GM19324 (cell line): ENCODE measurements at regions not wholly inside any gene's neighbourhood (a gene's known extent, or its start where the extent isn't known, plus 50 kb on each side); places are given as distances from the start of the nearest gene placed in this dataset.
"Not testable (repeated sequence)": the region's sequence is repeated elsewhere in the genome, so short reads cannot be mapped to it uniquely, and the experiment has no call there.

Source experiments
- ATAC-seq: cut with Tn5 transposase; IDR thresholded peaks from one replicate; pipeline ENCODE4 v1.9.1; 2021; ENCODE audit warnings: mild to moderate bottlenecking, moderate library complexity; ENCODE audit not compliant: unreplicated experiment, low FRiP score

GRCh38 chr2:83916559-83916958, 542.5 kb downstream of the SUCLG1 start:
- no peak for ATAC-seq

- no peak for ATAC-seq
These were observed 543.7 kb downstream of the SUCLG1 start for GRCh38 chr2:83915381-83915780.

GRCh38 chr2:83908750-83909149, 550.3 kb downstream of the SUCLG1 start:
- no peak for ATAC-seq

- no peak for ATAC-seq
These were observed 557.8 kb downstream of the SUCLG1 start for GRCh38 chr2:83901317-83901716.

- no peak for ATAC-seq
These were observed 558.2 kb downstream of the SUCLG1 start for GRCh38 chr2:83900862-83901261.

- no peak for ATAC-seq
These were observed 559.8 kb downstream of the SUCLG1 start for GRCh38 chr2:83899271-83899670.

- no peak for ATAC-seq
These were observed 564.1 kb downstream of the SUCLG1 start for GRCh38 chr2:83894976-83895375.

GRCh38 chr2:83887757-83888156, 571.3 kb downstream of the SUCLG1 start:
- ATAC-seq = no peak

GRCh38 chr2:83879127-83879526, 580.0 kb downstream of the SUCLG1 start:
- no peak for ATAC-seq

GRCh38 chr2:83877261-83877660, 581.8 kb downstream of the SUCLG1 start:
- not testable (repeated sequence) for ATAC-seq

- ATAC-seq = no peak
These were observed 584.2 kb downstream of the SUCLG1 start for GRCh38 chr2:83874712-83875430.

- ATAC-seq = no peak
These were observed 585.0 kb downstream of the SUCLG1 start for GRCh38 chr2:83874066-83874465.

- no peak for ATAC-seq
These were observed 586.0 kb downstream of the SUCLG1 start for GRCh38 chr2:83873110-83873509.

- ATAC-seq = no peak
These were observed 592.9 kb downstream of the SUCLG1 start for GRCh38 chr2:83866211-83866610.

- ATAC-seq = no peak
These were observed 596.5 kb downstream of the SUCLG1 start for GRCh38 chr2:83862600-83862999.

GRCh38 chr2:83860320-83860719, 598.8 kb downstream of the SUCLG1 start:
- ATAC-seq = no peak

GRCh38 chr2:83859553-83859952, 599.5 kb downstream of the SUCLG1 start:
- ATAC-seq = no peak

GRCh38 chr2:83851066-83851465, 608.0 kb downstream of the SUCLG1 start:
- no peak for ATAC-seq

- no peak for ATAC-seq
These were observed 608.9 kb downstream of the SUCLG1 start for GRCh38 chr2:83850071-83850725.

GRCh38 chr2:83844490-83844889, 614.6 kb downstream of the SUCLG1 start:
- ATAC-seq = no peak

- ATAC-seq = no peak
These were observed 616.7 kb downstream of the SUCLG1 start for GRCh38 chr2:83842421-83842820.

- ATAC-seq = no peak
These were observed 621.3 kb downstream of the SUCLG1 start for GRCh38 chr2:83837823-83838222.
